ENCODE measurements at regions not wholly inside any gene's neighbourhood (a gene's known extent, or its start where the extent isn't known, plus 50 kb on each side); places are given as distances from the start of the nearest gene placed in this dataset.

GRCh38 chr2:117058366-117058765, 756.1 kb upstream of the DDX18 start:
- no peak for DNase-seq (ENCODE audit: low read depth in 3 of 3, low spot score in 2 of 3)

GRCh38 chr2:117064021-117064420, 750.5 kb upstream of the DDX18 start:
- no peak for DNase-seq (ENCODE audit: low read depth in 3 of 3, low spot score in 2 of 3)

- no peak for DNase-seq (ENCODE audit: low read depth in 3 of 3, low spot score in 2 of 3)
Measured at GRCh38 chr2:117065912-117066311, 748.6 kb upstream of the DDX18 start.

GRCh38 chr2:117067900-117068299, 746.6 kb upstream of the DDX18 start:
- DNase-seq (ENCODE audit: low read depth in 3 of 3, low spot score in 2 of 3) = no peak

GRCh38 chr2:117068371-117068770, 746.1 kb upstream of the DDX18 start:
- no peak for DNase-seq (ENCODE audit: low read depth in 3 of 3, low spot score in 2 of 3)

GRCh38 chr2:117071556-117072102, 742.9 kb upstream of the DDX18 start:
- no peak for DNase-seq (ENCODE audit: low read depth in 3 of 3, low spot score in 2 of 3)

GRCh38 chr2:117074756-117075155, 739.7 kb upstream of the DDX18 start:
- DNase-seq (ENCODE audit: low read depth in 3 of 3, low spot score in 2 of 3) = no peak

- no peak for DNase-seq (ENCODE audit: low read depth in 3 of 3, low spot score in 2 of 3)
Measured at GRCh38 chr2:117085256-117085655, 729.2 kb upstream of the DDX18 start.

GRCh38 chr2:117085737-117086136, 728.8 kb upstream of the DDX18 start:
- no peak for DNase-seq (ENCODE audit: low read depth in 3 of 3, low spot score in 2 of 3)

GRCh38 chr2:117086174-117086942, 728.1 kb upstream of the DDX18 start:
- no peak for DNase-seq (ENCODE audit: low read depth in 3 of 3, low spot score in 2 of 3)

GRCh38 chr2:117086943-117087250, 727.6 kb upstream of the DDX18 start:
- DNase-seq (ENCODE audit: low read depth in 3 of 3, low spot score in 2 of 3) = no peak

- DNase-seq (ENCODE audit: low read depth in 3 of 3, low spot score in 2 of 3) = no peak
Measured at GRCh38 chr2:117087535-117088291, 726.8 kb upstream of the DDX18 start.

- no peak for DNase-seq (ENCODE audit: low read depth in 3 of 3, low spot score in 2 of 3)
Measured at GRCh38 chr2:117091041-117091837, 723.3 kb upstream of the DDX18 start.

- no peak for DNase-seq (ENCODE audit: low read depth in 3 of 3, low spot score in 2 of 3)
Measured at GRCh38 chr2:117101613-117102012, 712.9 kb upstream of the DDX18 start.

GRCh38 chr2:117108741-117109267, 705.7 kb upstream of the DDX18 start:
- no peak for DNase-seq (ENCODE audit: low read depth in 3 of 3, low spot score in 2 of 3)

GRCh38 chr2:117118994-117119393, 695.5 kb upstream of the DDX18 start:
- no peak for DNase-seq (ENCODE audit: low read depth in 3 of 3, low spot score in 2 of 3)

- DNase-seq (ENCODE audit: low read depth in 3 of 3, low spot score in 2 of 3) = no peak
Measured at GRCh38 chr2:117123362-117123761, 691.1 kb upstream of the DDX18 start.

- DNase-seq (ENCODE audit: low read depth in 3 of 3, low spot score in 2 of 3) = no peak
Measured at GRCh38 chr2:117126656-117127055, 687.8 kb upstream of the DDX18 start.

- DNase-seq (ENCODE audit: low read depth in 3 of 3, low spot score in 2 of 3) = peak in 1 of 3 donors; percentile 1
Measured at GRCh38 chr2:117127680-117128079, 686.8 kb upstream of the DDX18 start.

- no peak for DNase-seq (ENCODE audit: low read depth in 3 of 3, low spot score in 2 of 3)
Measured at GRCh38 chr2:117128461-117128860, 686.0 kb upstream of the DDX18 start.

GRCh38 chr2:117137371-117137770, 677.1 kb upstream of the DDX18 start:
- no peak for DNase-seq (ENCODE audit: low read depth in 3 of 3, low spot score in 2 of 3)
